ENCODE measurements at regions not wholly inside any gene's neighbourhood (a gene's known extent, or its start where the extent isn't known, plus 50 kb on each side); places are given as distances from the start of the nearest gene placed in this dataset.

- FAIRE-seq = no peak
- CTCF ChIA-PET (ENCODE audit: partially characterized antibody) = interaction anchor here (0.6 kb wide), 1 partner anchor 53 kb away, joined by 3 read pairs; no protein-coding TSS in a partner anchor
- 94% methylated on average over 2 of the region's 2 CpGs; no CpG with 5 or more reads in 1 of the 2 experiments for WGBS, 2 experiments (ENCODE audit: extremely low coverage in 1 of 2, insufficient coverage in 1 of 2, insufficient read length in 1 of 2, insufficient replicate concordance in 2 of 2, low coverage in 1 of 2, low lambda C conversion rate in 2 of 2, missing lambda C conversion rate in 1 of 2)
Measured at GRCh38 chr3:151548195-151548594, 87.3 kb upstream of the IGSF10 start.

More at GRCh38 chr3:151548195-151548594, 87.3 kb upstream of the IGSF10 start:
- no peak overlapping the region for H3K56ac ChIP-seq (replicated peaks; ENCODE audit: insufficient read length, low read depth, low read length)
- no peak overlapping the region for H3K14ac ChIP-seq (ENCODE audit: insufficient read length)
- H3K27me3 ChIP-seq (replicated peaks in 1 of 4; ENCODE audit: control insufficient read depth in 3 of 4, extremely low read depth in 1 of 4, insufficient read depth in 3 of 4, low read length in 3 of 4) = no peaks in the 10 kb centered on the region
- no peak overlapping the region for H2BK12ac ChIP-seq (ENCODE audit: low read depth, low read length)
- TF ChIP-seq CBX5 (IDR thresholded peaks at IDR 0.05; ENCODE audit: low read depth, low read length) (no peak), SAP30 (IDR thresholded peaks at IDR 0.05; ENCODE audit: insufficient read depth, insufficient replicate concordance, low read length) (no peak), KDM4A (IDR thresholded peaks at IDR 0.05; ENCODE audit: low read depth, low read length, severe bottlenecking) (no peak), BACH1 (IDR thresholded peaks at IDR 0.05; ENCODE audit: low read length) (no peak), SIRT6 (IDR thresholded peaks at IDR 0.05; ENCODE audit: low read length) (no peak), CHD2 (IDR thresholded peaks at IDR 0.05; ENCODE audit: low read length) (no peak), POLR2AphosphoS5 (IDR thresholded peaks at IDR 0.05; ENCODE audit: low read depth, low read length) (no peak), EGR1 (IDR thresholded peaks at IDR 0.05; ENCODE audit: borderline replicate concordance, low read depth, low read length) (no peak), KDM5A (IDR thresholded peaks at IDR 0.05; ENCODE audit: low read length) (no peak), TAF1 (IDR thresholded peaks at IDR 0.05; ENCODE audit: low read depth, low read length) (no peak), HDAC6 (IDR thresholded peaks at IDR 0.05; ENCODE audit: low read depth, low read length) (no peak), TEAD4 (IDR thresholded peaks at IDR 0.05; ENCODE audit: low read depth, low read length) (no peak), CEBPB (IDR thresholded peaks at IDR 0.05; ENCODE audit: low read depth, low read length) (no peak)
- TF ChIP-seq, protein P1, sequence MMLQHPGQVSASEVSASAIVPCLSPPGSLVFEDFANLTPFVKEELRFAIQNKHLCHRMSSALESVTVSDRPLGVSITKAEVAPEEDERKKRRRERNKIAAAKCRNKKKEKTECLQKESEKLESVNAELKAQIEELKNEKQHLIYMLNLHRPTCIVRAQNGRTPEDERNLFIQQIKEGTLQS (IDR thresholded peaks at IDR 0.05; ENCODE audit: insufficient read depth, low read depth, low read length) = no peak
- no peak overlapping the region for H2BK5ac ChIP-seq (ENCODE audit: low read depth, low read length)
- no peak overlapping the region for H4K8ac ChIP-seq (ENCODE audit: extremely low read depth, insufficient read depth, low read length)
- H3K4ac ChIP-seq (replicated peaks; ENCODE audit: insufficient read length, low read depth, low read length) = no peak overlapping the region
- no peaks in the 10 kb centered on the region for H3K79me2 ChIP-seq (ENCODE audit: control insufficient read depth in 1 of 2, insufficient read depth in 2 of 2, low read length in 2 of 2)
- H2AFZ ChIP-seq (ENCODE audit: low read length) = 0 out of 2 replicates have a peak overlapping the region, but pooled peaks have one; percentile 19
- H3K4me1 ChIP-seq (replicated peaks in 1 of 4; ENCODE audit: control insufficient read depth in 3 of 4, insufficient read depth in 4 of 4, low read length in 3 of 4) = peaks cover 0 to 9% (median under 1%) of the 10 kb centered on the region in 4 experiments; a peak in 2 of 7 replicates
- H2AK5ac ChIP-seq (ENCODE audit: low read depth, low read length) = no peak overlapping the region
- no peaks in the 10 kb centered on the region for H3K9me3 ChIP-seq (ENCODE audit: insufficient read depth in 2 of 2, low read depth in 1 of 2, low read length in 1 of 2)
- H3K4me2 ChIP-seq (ENCODE audit: insufficient read depth in 1 of 2, low read depth in 2 of 2, low read length in 2 of 2) = no peak overlapping the region
- no peak overlapping the region for H2BK15ac ChIP-seq (ENCODE audit: low read length)
- DNase-seq (ENCODE audit: low read depth in 1 of 2, low spot score in 2 of 2) = no peak
- no peak overlapping the region for H3K23ac ChIP-seq (ENCODE audit: insufficient read length)
- POLR2A ChIA-PET (ENCODE audit: partially characterized antibody) = no interaction called here
- no peak overlapping the region for H4K91ac ChIP-seq (replicated peaks; ENCODE audit: insufficient read length, low read length)
- H3K4me3 ChIP-seq (ENCODE audit: extremely low read depth in 1 of 4, insufficient read depth in 2 of 4, low read depth in 3 of 4, low read length in 4 of 4) = no peak overlapping the region
- H4K5ac ChIP-seq (ENCODE audit: insufficient read length, low read depth, low read length) = no peak overlapping the region
- no peaks in the 10 kb centered on the region for H3K79me1 ChIP-seq (ENCODE audit: low read depth, low read length)
- H3K36me3 ChIP-seq (ENCODE audit: control insufficient read depth in 2 of 4, insufficient read depth in 4 of 4, low read length in 3 of 4) = no peaks in the 10 kb centered on the region
- no peak overlapping the region for H2BK120ac ChIP-seq (replicated peaks; ENCODE audit: low read depth, low read length)
- no peak overlapping the region for H3K27ac ChIP-seq (ENCODE audit: low read depth, low read length)
- no peaks in the 10 kb centered on the region for H4K20me1 ChIP-seq (replicated peaks in 1 of 2; ENCODE audit: control insufficient read depth in 1 of 2, insufficient read depth in 2 of 2, low read length in 2 of 2)
- no peak overlapping the region for H2BK20ac ChIP-seq (ENCODE audit: low read length)
- no peak overlapping the region for H3K9ac ChIP-seq (replicated peaks in 1 of 4; ENCODE audit: extremely low read depth in 1 of 4, low read depth in 3 of 4, low read length in 3 of 4)
- no peak overlapping the region for H3K18ac ChIP-seq (ENCODE audit: extremely low read depth, low read length)
- H3K23me2 ChIP-seq (ENCODE audit: low read depth, low read length) = no peaks in the 10 kb centered on the region
